ENCODE measurements at regions not wholly inside any gene's neighbourhood (a gene's known extent, or its start where the extent isn't known, plus 50 kb on each side); places are given as distances from the start of the nearest gene placed in this dataset.
"Not testable (repeated sequence)": the region's sequence is repeated elsewhere in the genome, so short reads cannot be mapped to it uniquely, and the experiment has no call there.

DNA sequence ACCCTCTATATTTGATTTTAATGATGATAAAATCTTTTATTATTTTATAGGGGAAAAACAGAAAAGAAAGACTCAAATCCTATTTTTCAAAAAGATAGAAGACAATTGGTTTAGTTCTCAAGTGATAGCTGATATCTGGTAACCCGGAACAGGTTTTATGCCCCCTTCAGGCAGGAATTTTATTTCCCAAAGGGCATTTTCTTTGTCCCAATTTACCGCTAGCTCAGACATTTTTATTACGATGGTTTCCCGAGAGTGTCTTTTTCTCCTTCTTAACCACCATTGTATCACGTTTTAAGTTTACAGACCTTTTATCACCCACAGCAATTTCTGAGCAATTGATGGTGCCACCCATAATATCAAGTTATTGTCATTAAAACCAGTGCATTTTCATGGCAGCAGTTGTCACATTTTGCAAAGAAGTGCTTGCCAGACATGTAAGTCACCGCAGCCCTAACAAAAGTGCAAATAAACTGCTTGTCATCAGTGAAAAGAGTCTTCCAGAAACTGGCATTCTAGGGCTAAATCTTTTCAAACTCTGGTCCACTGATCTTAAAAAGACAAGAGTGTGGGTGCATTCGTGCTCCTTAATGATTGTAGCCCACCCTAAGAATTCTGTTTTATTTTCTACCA is 204.8 kb upstream of the VCX start:
- Histone ChIP-seq H3K4me3 (no peak overlapping the region), H3K4me1 (no peaks in the 10 kb centered on the region), H3K9me3 (no peaks in the 10 kb centered on the region), H3K36me3 (no peaks in the 10 kb centered on the region), H3K27me3 (no peaks in the 10 kb centered on the region), H3K27ac (no peak overlapping the region)
- intact Hi-C loops (cut with DNase I), result no loop called here
- DNase-seq (no peak), ATAC-seq (no peak)
- TF ChIP-seq CTCF (IDR thresholded peaks at IDR 0.05), result no peak

GRCh38 chrX:7637066-7637465 is 205.9 kb upstream of the VCX start:
- Histone ChIP-seq H3K27ac (no peak overlapping the region), H3K27me3 (no peaks in the 10 kb centered on the region), H3K36me3 (no peaks in the 10 kb centered on the region), H3K9me3 (no peaks in the 10 kb centered on the region), H3K4me3 (no peak overlapping the region), H3K4me1 (no peaks in the 10 kb centered on the region)
- ATAC-seq (no peak), DNase-seq (no peak)
- TF ChIP-seq CTCF (IDR thresholded peaks at IDR 0.05), result no peak
- intact Hi-C loops (cut with DNase I), result no loop called here

- Histone ChIP-seq H3K36me3 (no peaks in the 10 kb centered on the region), H3K27ac (no peak overlapping the region), H3K4me1 (no peaks in the 10 kb centered on the region), H3K4me3 (no peak overlapping the region), H3K9me3 (no peaks in the 10 kb centered on the region), H3K27me3 (no peaks in the 10 kb centered on the region)
- intact Hi-C loops (cut with DNase I), result no loop called here
- ATAC-seq, result no peak
- no peak for TF ChIP-seq CTCF (IDR thresholded peaks at IDR 0.05)
- no peak for DNase-seq
Measured at GRCh38 chrX:7635604-7636003, 207.4 kb upstream of the VCX start.

GRCh38 chrX:7620560-7620959 is 222.4 kb upstream of the VCX start:
- no peak overlapping the region for H3K4me3 ChIP-seq
- no peaks in the 10 kb centered on the region for H3K27me3 ChIP-seq
- DNase-seq (no peak), ATAC-seq (no peak)
- no peaks in the 10 kb centered on the region for H3K9me3 ChIP-seq
- no peaks in the 10 kb centered on the region for H3K36me3 ChIP-seq
- no peaks in the 10 kb centered on the region for H3K4me1 ChIP-seq
- H3K27ac ChIP-seq, result no peak overlapping the region
- intact Hi-C loops (cut with DNase I), result no loop called here
- no peak for TF ChIP-seq CTCF (IDR thresholded peaks at IDR 0.05)

GRCh38 chrX:7617994-7618393 is 225.0 kb upstream of the VCX start:
- ATAC-seq (no peak), DNase-seq (no peak)
- Histone ChIP-seq H3K9me3 (no peaks in the 10 kb centered on the region), H3K4me3 (no peak overlapping the region), H3K36me3 (no peaks in the 10 kb centered on the region), H3K27me3 (no peaks in the 10 kb centered on the region), H3K4me1 (no peaks in the 10 kb centered on the region), H3K27ac (no peak overlapping the region)
- TF ChIP-seq CTCF (IDR thresholded peaks at IDR 0.05), result no peak
- intact Hi-C loops (cut with DNase I), result no loop called here

DNA sequence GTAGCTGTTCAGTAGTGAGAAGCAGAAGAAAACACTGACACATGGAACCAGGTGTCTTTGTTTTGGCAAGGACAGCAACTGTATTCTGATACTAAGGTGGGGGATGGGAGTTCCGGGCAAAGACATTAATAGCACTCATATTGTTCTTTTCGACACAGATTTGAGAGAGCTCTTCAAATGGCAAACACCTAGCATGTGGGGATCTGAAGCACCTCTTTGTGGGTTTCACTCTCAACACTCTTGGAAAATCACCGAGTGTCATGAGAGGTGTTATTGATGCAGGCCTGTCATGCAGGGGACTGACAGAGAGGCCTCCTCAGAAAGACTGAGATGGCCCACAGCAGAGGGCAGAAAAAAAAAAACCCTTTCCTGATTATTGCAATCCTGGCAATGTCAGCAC is 228.4 kb upstream of the VCX start:
- no peaks in the 10 kb centered on the region for H3K9me3 ChIP-seq
- H3K27me3 ChIP-seq, result no peaks in the 10 kb centered on the region
- no peak for TF ChIP-seq CTCF (IDR thresholded peaks at IDR 0.05)
- DNase-seq (no peak), ATAC-seq (no peak)
- H3K27ac ChIP-seq, result no peak overlapping the region
- intact Hi-C loops (cut with DNase I), result no loop called here
- H3K4me3 ChIP-seq, result no peak overlapping the region
- H3K4me1 ChIP-seq, result no peaks in the 10 kb centered on the region
- H3K36me3 ChIP-seq, result no peaks in the 10 kb centered on the region

- H3K4me3 ChIP-seq; H3K4me1 ChIP-seq; intact Hi-C loops (cut with DNase I); H3K9me3 ChIP-seq; DNase-seq; H3K36me3 ChIP-seq; H3K27me3 ChIP-seq; ATAC-seq; H3K27ac ChIP-seq: not testable (repeated sequence)
Measured at GRCh38 chrX:7608625-7609024, 234.3 kb upstream of the VCX start.

All from upper lobe of right lung (tissue), 1 donor.